Neural crest cell (in vitro differentiated cells): ENCODE measurements at regions not wholly inside any gene's neighbourhood (a gene's known extent, or its start where the extent isn't known, plus 50 kb on each side); places are given as distances from the start of the nearest gene placed in this dataset.

Experiments used
- DNase-seq: peaks from one replicate; pipeline ENCODE4 v3.0.0; 2021; ENCODE audit warnings: low read depth, mixed read lengths, low spot score
- H3K27ac Mint-ChIP-seq: one replicate; pipeline ENCODE4 v1.8.0; 2021; ENCODE audit warnings: mild to moderate bottlenecking, mixed read lengths; ENCODE audit not compliant: unreplicated experiment
- H3K27me3 Mint-ChIP-seq: 2 replicates; pipeline ENCODE4 v1.8.0; 2021; ENCODE audit warnings: low read depth, mild to moderate bottlenecking, mixed read lengths
- H3K36me3 Mint-ChIP-seq: 2 replicates; pipeline ENCODE4 v1.8.0; 2021; ENCODE audit warnings: low read depth, mild to moderate bottlenecking, mixed read lengths
- H3K4me1 Mint-ChIP-seq: 2 replicates; pipeline ENCODE4 v1.8.0; 2021; ENCODE audit warnings: mixed read lengths
- H3K4me3 Mint-ChIP-seq: one replicate; pipeline ENCODE4 v1.8.0; 2021; ENCODE audit warnings: mild to moderate bottlenecking, mixed read lengths
- H3K9me3 Mint-ChIP-seq: 2 replicates; pipeline ENCODE4 v1.8.0; 2021; ENCODE audit warnings: mixed read lengths
- TF ChIP-seq, protein P1 (sequence below): fragments of 200-600 bp; sonication (generic); conservative IDR thresholded peaks from 2 replicates; pipeline ENCODE4 v1.5.0; 2021; ENCODE audit warnings: antibody characterized with exemption, mild to moderate bottlenecking

DNA sequence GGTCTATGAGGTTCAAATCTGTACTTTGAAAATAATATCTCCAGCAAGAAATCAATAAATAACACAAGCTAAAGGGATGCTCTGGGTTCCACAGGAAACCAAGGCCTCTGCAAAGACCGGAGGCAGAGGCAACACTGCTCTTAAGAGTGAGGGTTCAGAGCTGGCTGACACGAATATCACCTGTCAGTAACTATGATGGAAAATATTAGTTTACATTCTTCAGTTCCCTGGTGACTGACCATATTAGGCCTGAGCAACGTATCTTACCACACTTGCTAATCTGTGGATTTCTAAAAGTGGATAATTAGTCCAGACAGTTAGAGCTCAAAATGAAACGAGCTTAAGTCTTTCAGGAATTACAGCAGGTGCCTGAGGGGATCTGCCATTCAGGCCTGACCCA lies 459.3 kb downstream of the HS3ST3B1 start:
- Mint-ChIP-seq H3K9me3 (peaks cover 4% of the 10 kb centered on the region), H3K36me3 (peaks cover 5% of the 10 kb centered on the region), H3K4me1 (peaks cover 5% of the 10 kb centered on the region), H3K4me3 (no peak overlapping the region), H3K27me3 (no peaks in the 10 kb centered on the region), H3K27ac (no peak overlapping the region)
- TF ChIP-seq, protein P1, sequence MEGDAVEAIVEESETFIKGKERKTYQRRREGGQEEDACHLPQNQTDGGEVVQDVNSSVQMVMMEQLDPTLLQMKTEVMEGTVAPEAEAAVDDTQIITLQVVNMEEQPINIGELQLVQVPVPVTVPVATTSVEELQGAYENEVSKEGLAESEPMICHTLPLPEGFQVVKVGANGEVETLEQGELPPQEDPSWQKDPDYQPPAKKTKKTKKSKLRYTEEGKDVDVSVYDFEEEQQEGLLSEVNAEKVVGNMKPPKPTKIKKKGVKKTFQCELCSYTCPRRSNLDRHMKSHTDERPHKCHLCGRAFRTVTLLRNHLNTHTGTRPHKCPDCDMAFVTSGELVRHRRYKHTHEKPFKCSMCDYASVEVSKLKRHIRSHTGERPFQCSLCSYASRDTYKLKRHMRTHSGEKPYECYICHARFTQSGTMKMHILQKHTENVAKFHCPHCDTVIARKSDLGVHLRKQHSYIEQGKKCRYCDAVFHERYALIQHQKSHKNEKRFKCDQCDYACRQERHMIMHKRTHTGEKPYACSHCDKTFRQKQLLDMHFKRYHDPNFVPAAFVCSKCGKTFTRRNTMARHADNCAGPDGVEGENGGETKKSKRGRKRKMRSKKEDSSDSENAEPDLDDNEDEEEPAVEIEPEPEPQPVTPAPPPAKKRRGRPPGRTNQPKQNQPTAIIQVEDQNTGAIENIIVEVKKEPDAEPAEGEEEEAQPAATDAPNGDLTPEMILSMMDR, result no peak
- no peak for DNase-seq

DNA sequence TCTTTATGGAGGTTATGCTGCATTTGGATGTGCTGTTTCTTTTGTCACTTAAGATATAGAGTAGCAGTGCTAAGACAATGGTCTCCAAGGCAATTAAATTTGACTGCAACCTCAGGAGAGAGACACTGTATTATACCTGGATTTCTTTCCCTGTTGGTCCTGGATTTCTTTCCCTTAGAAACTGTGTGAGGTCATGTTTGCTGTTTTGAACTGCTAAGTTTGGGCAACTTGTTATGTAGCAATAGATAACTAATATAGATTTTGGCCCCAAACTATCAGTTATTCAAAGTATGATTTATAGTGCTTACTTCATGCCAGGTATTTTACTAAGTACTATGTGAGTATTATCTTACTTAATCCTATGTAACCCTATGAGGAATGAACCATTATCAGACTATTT lies 458.4 kb downstream of the HS3ST3B1 start:
- H3K27me3 Mint-ChIP-seq, result no peaks in the 10 kb centered on the region
- peaks cover 4% of the 10 kb centered on the region for H3K9me3 Mint-ChIP-seq
- peaks cover 5% of the 10 kb centered on the region for H3K4me1 Mint-ChIP-seq
- H3K36me3 Mint-ChIP-seq, result peaks cover 5% of the 10 kb centered on the region
- no peak overlapping the region for H3K27ac Mint-ChIP-seq
- H3K4me3 Mint-ChIP-seq, result no peak overlapping the region
- TF ChIP-seq, protein P1, result no peak
- DNase-seq, result no peak

DNA sequence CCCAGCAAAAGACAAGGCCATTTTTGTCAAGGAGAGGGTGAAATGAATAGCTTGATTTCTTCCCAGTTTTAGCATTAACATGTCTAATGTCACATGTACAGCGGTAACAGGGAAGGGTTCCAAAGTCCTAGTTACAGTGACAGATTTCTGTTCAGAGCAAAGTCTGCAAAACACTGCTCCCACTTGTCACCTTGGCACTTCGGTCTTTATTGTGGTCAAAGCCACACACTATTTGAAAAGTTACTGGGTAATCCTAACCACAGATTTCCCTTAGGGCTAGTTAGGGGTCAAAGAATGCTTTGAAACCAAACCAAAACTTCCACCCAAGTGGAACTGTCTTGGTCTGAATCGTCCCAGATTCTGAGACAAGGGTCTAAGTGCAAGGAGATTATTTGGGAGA lies 455.6 kb downstream of the HS3ST3B1 start:
- Mint-ChIP-seq H3K4me1 (peaks cover 5% of the 10 kb centered on the region), H3K36me3 (peaks cover 6% of the 10 kb centered on the region), H3K27me3 (no peaks in the 10 kb centered on the region), H3K27ac (no peak overlapping the region), H3K9me3 (peaks cover 6% of the 10 kb centered on the region), H3K4me3 (no peak overlapping the region)
- TF ChIP-seq, protein P1, result no peak
- DNase-seq, result no peak

DNA sequence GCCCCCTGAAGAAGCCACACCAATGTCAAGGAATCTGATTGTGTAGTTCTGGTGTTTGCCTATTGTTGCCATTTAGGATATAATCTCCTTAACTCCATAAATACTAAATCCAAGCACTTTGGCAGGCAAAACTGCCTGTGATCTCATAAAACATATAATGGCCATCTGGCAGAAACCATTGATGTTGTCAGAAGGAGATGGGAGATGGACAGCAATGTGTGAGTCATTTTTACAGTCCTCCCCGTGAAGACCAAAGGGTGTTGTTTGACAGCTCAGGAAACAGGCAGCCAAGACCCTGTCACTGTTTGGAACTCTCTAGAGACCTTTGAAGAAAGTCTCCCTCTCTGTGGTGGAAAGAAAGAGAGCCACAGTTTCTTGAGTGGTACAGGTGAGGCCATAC lies 454.1 kb downstream of the HS3ST3B1 start:
- Mint-ChIP-seq H3K4me1 (peaks cover under 1% of the 10 kb centered on the region), H3K27ac (no peak overlapping the region), H3K36me3 (peaks cover 6% of the 10 kb centered on the region), H3K27me3 (no peaks in the 10 kb centered on the region), H3K4me3 (no peak overlapping the region), H3K9me3 (peaks cover 6% of the 10 kb centered on the region)
- TF ChIP-seq, protein P1, result no peak
- DNase-seq, result no peak

DNA sequence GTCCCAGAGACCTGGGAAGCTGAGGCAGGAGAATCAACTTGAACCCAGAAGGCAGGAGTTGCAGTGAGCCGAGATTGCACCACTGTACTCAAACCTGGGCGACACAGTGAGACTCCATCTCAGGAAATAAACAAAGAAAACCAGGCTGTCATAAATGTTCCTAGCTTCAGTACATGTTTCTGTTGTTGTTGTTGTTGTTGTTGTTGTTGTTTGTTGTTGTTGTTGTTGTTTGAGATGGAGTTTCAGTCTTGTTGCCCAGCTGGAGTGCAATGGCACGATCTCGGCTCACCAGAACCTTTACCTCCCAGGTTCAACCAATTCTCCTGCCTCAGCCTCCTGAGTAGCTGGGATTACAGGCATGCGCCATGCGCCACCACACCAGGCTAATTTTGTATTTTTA lies 452.5 kb downstream of the HS3ST3B1 start:
- TF ChIP-seq, protein P1, result no peak
- peaks cover 7% of the 10 kb centered on the region for H3K36me3 Mint-ChIP-seq

DNA sequence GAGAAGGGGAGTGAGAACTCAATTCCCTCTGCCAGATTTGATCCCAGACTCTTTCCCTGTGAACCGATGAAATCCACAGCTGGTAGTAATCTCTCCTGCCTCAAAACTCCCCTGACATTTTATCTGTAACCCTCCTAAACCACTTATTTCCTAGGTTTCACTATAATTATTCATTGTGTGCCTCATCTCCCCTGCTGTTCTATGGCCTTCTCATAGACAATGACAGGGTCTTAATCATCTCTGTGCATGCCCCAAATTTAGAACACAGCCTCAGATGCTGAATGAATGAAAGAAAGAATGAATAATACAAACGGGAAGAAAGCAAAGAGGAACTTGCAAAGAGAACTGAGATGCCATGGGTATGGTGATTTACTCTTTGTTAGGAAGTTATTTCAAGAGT lies 451.1 kb downstream of the HS3ST3B1 start:
- Mint-ChIP-seq H3K27ac (no peak overlapping the region), H3K9me3 (peaks cover 6% of the 10 kb centered on the region), H3K4me3 (no peak overlapping the region), H3K27me3 (no peaks in the 10 kb centered on the region), H3K36me3 (peaks cover 7% of the 10 kb centered on the region), H3K4me1 (peaks cover 8% of the 10 kb centered on the region)
- DNase-seq, result no peak
- TF ChIP-seq, protein P1, result no peak

More for the DNA sequence above, 452.5 kb downstream of the HS3ST3B1 start:
- Mint-ChIP-seq H3K27me3 (no peaks in the 10 kb centered on the region), H3K4me3 (no peak overlapping the region), H3K4me1 (no peaks in the 10 kb centered on the region), H3K27ac (no peak overlapping the region), H3K9me3 (peaks cover 6% of the 10 kb centered on the region)
- no peak for DNase-seq
